ENCODE measurements at regions not wholly inside any gene's neighbourhood (a gene's known extent, or its start where the extent isn't known, plus 50 kb on each side); places are given as distances from the start of the nearest gene placed in this dataset.
A peak's percentile ranks its signal among the peaks of the same experiment; 100 is the strongest.

DNA sequence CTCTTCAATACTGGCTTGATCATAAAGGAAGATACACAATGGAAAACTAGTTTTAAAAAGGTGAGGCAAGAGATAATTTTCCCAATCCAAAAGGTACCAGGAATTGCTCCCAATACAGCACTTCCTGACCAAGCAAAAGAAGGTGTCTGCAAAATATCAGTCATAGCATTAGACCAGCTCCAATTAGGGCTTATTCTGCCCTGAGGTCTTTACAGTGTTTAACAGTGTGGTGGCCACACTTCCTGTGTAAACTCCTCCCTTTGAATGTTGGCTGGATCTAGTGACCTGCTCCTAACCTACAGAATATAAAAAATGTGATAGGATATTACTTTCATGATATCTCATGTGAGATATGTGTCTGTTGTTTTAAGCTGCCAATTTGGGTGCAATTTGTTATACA lies 57.1 kb upstream of the BTN3A2 start:
- Histone ChIP-seq H3K79me2 (ENCODE audit: insufficient read depth, low read depth) (no peaks in the 10 kb centered on the region), H3K4me3 (IDR thresholded peaks at IDR 0.05; ENCODE audit: insufficient read depth, low read depth, low read length) (no peak overlapping the region), H3K4me1 (ENCODE audit: low read depth, poor library complexity, severe bottlenecking) (peaks cover 46% of the 10 kb centered on the region), H3K27ac (no peak overlapping the region), H3K4me2 (no peak overlapping the region), H2AFZ (ENCODE audit: low read depth) (no peak overlapping the region), H3K36me3 (ENCODE audit: insufficient read depth) (no peaks in the 10 kb centered on the region), H3K27me3 (ENCODE audit: insufficient read depth, low read depth) (no peaks in the 10 kb centered on the region), H3K9ac (no peak overlapping the region), H4K20me1 (ENCODE audit: insufficient read depth) (no peaks in the 10 kb centered on the region)
- TF ChIP-seq, protein P1, sequence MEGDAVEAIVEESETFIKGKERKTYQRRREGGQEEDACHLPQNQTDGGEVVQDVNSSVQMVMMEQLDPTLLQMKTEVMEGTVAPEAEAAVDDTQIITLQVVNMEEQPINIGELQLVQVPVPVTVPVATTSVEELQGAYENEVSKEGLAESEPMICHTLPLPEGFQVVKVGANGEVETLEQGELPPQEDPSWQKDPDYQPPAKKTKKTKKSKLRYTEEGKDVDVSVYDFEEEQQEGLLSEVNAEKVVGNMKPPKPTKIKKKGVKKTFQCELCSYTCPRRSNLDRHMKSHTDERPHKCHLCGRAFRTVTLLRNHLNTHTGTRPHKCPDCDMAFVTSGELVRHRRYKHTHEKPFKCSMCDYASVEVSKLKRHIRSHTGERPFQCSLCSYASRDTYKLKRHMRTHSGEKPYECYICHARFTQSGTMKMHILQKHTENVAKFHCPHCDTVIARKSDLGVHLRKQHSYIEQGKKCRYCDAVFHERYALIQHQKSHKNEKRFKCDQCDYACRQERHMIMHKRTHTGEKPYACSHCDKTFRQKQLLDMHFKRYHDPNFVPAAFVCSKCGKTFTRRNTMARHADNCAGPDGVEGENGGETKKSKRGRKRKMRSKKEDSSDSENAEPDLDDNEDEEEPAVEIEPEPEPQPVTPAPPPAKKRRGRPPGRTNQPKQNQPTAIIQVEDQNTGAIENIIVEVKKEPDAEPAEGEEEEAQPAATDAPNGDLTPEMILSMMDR (conservative IDR thresholded peaks at IDR 0.05; ENCODE audit: low read depth, low read length): no peak

DNA sequence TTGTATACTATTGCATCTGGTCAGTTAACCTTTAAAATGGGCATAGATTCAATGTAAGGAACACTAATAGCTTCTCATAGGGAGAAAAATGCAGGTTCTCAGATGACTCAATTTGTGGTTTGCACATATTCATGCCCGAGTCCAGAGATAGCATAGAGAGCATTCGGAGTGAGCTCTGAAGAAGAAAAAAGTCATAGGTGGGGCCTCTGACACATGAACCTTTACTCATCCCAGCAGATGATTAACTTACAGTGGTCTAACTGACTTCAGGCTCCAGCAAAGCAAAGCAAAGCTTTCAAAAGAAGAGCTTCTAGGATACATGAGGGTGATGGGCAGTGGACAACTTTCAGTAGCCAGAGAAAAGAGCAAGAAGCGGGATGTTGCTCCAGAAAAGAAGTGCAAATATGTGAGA lies 55.3 kb upstream of the BTN3A2 start:
- Histone ChIP-seq H3K36me3 (ENCODE audit: insufficient read depth) (no peaks in the 10 kb centered on the region), H3K4me2 (peak overlapping the region; percentile 64; the same call in 1 of the 2 replicates), H3K4me1 (ENCODE audit: low read depth, poor library complexity, severe bottlenecking) (peaks cover 32% of the 10 kb centered on the region), H4K20me1 (ENCODE audit: insufficient read depth) (no peaks in the 10 kb centered on the region), H2AFZ (ENCODE audit: low read depth) (no peak overlapping the region), H3K9ac (no peak overlapping the region), H3K27me3 (ENCODE audit: insufficient read depth, low read depth) (no peaks in the 10 kb centered on the region), H3K79me2 (ENCODE audit: insufficient read depth, low read depth) (no peaks in the 10 kb centered on the region), H3K27ac (no peak overlapping the region), H3K4me3 (IDR thresholded peaks at IDR 0.05; ENCODE audit: insufficient read depth, low read depth, low read length) (no peak overlapping the region)
- TF ChIP-seq, protein P1 (conservative IDR thresholded peaks at IDR 0.05; ENCODE audit: low read depth, low read length): no peak

DNA sequence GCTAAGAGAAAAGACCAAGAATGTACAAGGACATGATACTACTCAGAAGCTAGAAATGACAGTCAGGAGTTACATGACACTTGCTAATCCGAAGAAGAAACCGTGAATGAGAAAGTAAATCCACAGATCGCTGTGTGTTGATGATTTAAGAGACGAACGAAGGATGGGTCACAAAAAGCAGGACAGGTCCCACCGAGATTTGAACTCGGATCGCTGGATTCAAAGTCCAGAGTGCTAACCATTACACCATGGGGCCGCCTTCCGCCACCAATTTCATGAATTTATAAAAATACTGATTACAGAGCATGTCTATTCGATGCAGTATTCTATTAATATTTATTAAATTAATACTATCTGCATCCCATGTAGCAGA lies 54.0 kb upstream of the BTN3A2 start:
- no peaks in the 10 kb centered on the region for H3K36me3 ChIP-seq (ENCODE audit: insufficient read depth)
- no peak overlapping the region for H3K4me3 ChIP-seq (IDR thresholded peaks at IDR 0.05; ENCODE audit: insufficient read depth, low read depth, low read length)
- no peaks in the 10 kb centered on the region for H3K79me2 ChIP-seq (ENCODE audit: insufficient read depth, low read depth)
- no peak overlapping the region; the same call in 1 of the 2 replicates for H3K9ac ChIP-seq
- H3K4me2 ChIP-seq: peak overlapping the region; percentile 64
- no peaks in the 10 kb centered on the region for H3K27me3 ChIP-seq (ENCODE audit: insufficient read depth, low read depth)
- no peak overlapping the region for H2AFZ ChIP-seq (ENCODE audit: low read depth)
- TF ChIP-seq, protein P1 (conservative IDR thresholded peaks at IDR 0.05; ENCODE audit: low read depth, low read length): no peak
- peaks cover 26% of the 10 kb centered on the region for H3K4me1 ChIP-seq (ENCODE audit: low read depth, poor library complexity, severe bottlenecking)
- H4K20me1 ChIP-seq (ENCODE audit: insufficient read depth): no peaks in the 10 kb centered on the region
- peak overlapping the region; percentile 47; the same call in 1 of the 2 replicates for H3K27ac ChIP-seq

DNA sequence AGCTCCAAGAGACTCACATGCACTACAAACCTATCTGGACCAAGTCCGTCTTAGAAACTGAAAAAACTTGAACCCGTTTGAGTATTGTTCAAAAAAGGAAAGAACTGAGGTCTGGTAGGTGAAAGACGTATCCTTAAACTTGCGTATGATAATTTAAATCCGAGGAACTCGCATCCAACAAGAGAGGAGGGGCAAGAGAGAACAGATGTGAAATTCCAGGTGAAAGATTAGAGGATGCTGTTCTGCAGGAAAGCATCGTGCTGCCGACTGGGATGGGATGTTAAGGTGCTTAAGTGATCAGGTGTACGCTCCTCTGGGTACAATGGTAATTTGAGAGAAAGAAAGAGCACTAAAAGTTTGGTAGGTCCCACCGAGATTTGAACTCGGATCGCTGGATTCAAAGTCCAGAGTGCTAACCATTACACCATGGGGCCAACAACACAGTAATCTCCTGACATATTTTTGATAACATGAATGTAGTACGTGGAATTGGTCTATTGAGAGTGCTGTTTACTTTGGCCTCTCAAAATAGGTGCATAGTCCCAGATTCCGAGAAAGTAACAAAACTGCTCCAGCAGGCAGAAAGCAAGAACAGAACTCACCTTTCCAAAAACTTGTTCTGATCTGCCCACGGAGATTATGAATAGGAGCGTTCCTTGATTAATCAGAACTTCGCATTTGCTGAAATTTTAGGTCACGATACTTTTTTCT lies 53.5 kb upstream of the BTN3A2 start:
- H2AFZ ChIP-seq (ENCODE audit: low read depth): peak overlapping the region; percentile 55
- H3K4me1 ChIP-seq (ENCODE audit: low read depth, poor library complexity, severe bottlenecking): peaks cover 23% of the 10 kb centered on the region
- TF ChIP-seq, protein P1 (conservative IDR thresholded peaks at IDR 0.05; ENCODE audit: low read depth, low read length): no peak; the same call in 1 of the 2 replicates
- no peaks in the 10 kb centered on the region for H4K20me1 ChIP-seq (ENCODE audit: insufficient read depth)
- H3K27ac ChIP-seq: peak overlapping the region; percentile 52; the same call in 1 of the 2 replicates
- H3K4me2 ChIP-seq: peak overlapping the region; percentile 79
- H3K79me2 ChIP-seq (ENCODE audit: insufficient read depth, low read depth): no peaks in the 10 kb centered on the region
- H3K9ac ChIP-seq: peak overlapping the region; percentile 28; the same call in 1 of the 2 replicates
- no peaks in the 10 kb centered on the region for H3K27me3 ChIP-seq (ENCODE audit: insufficient read depth, low read depth)
- no peak overlapping the region for H3K4me3 ChIP-seq (IDR thresholded peaks at IDR 0.05; ENCODE audit: insufficient read depth, low read depth, low read length)
- no peaks in the 10 kb centered on the region for H3K36me3 ChIP-seq (ENCODE audit: insufficient read depth)
